H1 (cell line): ENCODE measurements at regions not wholly inside any gene's neighbourhood (a gene's known extent, or its start where the extent isn't known, plus 50 kb on each side); places are given as distances from the start of the nearest gene placed in this dataset.

Source experiments
- CTCF ChIA-PET: fragments of 300-600 bp; sonication (Branson Sonifier 250); formaldehyde crosslinking; loops from one replicate; lab custom pipeline; 2021; ENCODE audit not compliant: partially characterized antibody; lab: Charles Lee
- POLR2A ChIA-PET: fragments of 300-600 bp; sonication (Branson Sonifier 250); formaldehyde crosslinking; loops from one replicate; lab custom pipeline; 2021; ENCODE audit warnings: inconsistent platforms; ENCODE audit not compliant: partially characterized antibody; lab: Charles Lee
- DNase-seq, 2 experiments: peaks; one replicate each; pipeline versions ENCODE4 v3.0.0 to v3.0.0-alpha.2; 2010 to 2022; ENCODE audit warnings: low spot score in 2 of 2, low read depth in 1 of 2, mixed read lengths in 1 of 2
- FAIRE-seq: peaks from 2 replicates; lab custom pipeline; 2011; peaks lifted over from hg19 to GRCh38; lab: Jason Lieb, UNC
- H2AFZ ChIP-seq: 2 replicates; pipeline ENCODE4 v1.8.1; 2012; ENCODE audit warnings: low read length, inconsistent platforms
- H2AK5ac ChIP-seq: 2 replicates; pipeline ENCODE4 v1.6.1; 2013; ENCODE audit warnings: low read depth, low read length
- H2BK120ac ChIP-seq: replicated peaks from 2 replicates; pipeline ENCODE3; 2013; ENCODE audit warnings: low read depth, low read length, inconsistent platforms
- H2BK12ac ChIP-seq: 2 replicates; pipeline ENCODE4 v1.6.1; 2013; ENCODE audit warnings: low read depth, low read length
- H2BK15ac ChIP-seq: 2 replicates; pipeline ENCODE4 v1.6.1; 2013; ENCODE audit warnings: low read length
- H2BK20ac ChIP-seq: 2 replicates; pipeline ENCODE4 v1.6.1; 2013; ENCODE audit warnings: low read length
- H2BK5ac ChIP-seq: 2 replicates; pipeline ENCODE4 v1.6.1; 2013; ENCODE audit warnings: low read depth, low read length
- H3K14ac ChIP-seq: 2 replicates; pipeline ENCODE4 v1.6.1; 2013; ENCODE audit warnings: inconsistent platforms; ENCODE audit not compliant: insufficient read length
- H3K18ac ChIP-seq: 2 replicates; pipeline ENCODE4 v1.6.1; 2013; ENCODE audit warnings: low read length; ENCODE audit errors: extremely low read depth
- H3K23ac ChIP-seq: 2 replicates; pipeline ENCODE4 v1.6.1; 2013; ENCODE audit warnings: inconsistent platforms; ENCODE audit not compliant: insufficient read length
- H3K23me2 ChIP-seq: 2 replicates; pipeline ENCODE4 v1.6.1; 2013; ENCODE audit warnings: low read depth, low read length
- H3K27ac ChIP-seq: 2 replicates; pipeline ENCODE4 v1.6.1; 2011; ENCODE audit warnings: low read depth, low read length, inconsistent platforms
- H3K27me3 ChIP-seq, 4 experiments: replicated peaks in 1 of 4; 1 replicate in 1 of 4; 2 replicates in 3 of 4; pipeline versions ENCODE4 v1.6.1 to v1.8.1; 2011 to 2013; ENCODE audit warnings: low read length in 3 of 4, mild to moderate bottlenecking in 3 of 4, inconsistent platforms in 2 of 4, mixed read lengths in 2 of 4, moderate library complexity in 1 of 4; ENCODE audit not compliant: control insufficient read depth in 3 of 4, insufficient read depth in 3 of 4; ENCODE audit errors: extremely low read depth in 1 of 4
- H3K36me3 ChIP-seq, 4 experiments: 2 replicates each; pipeline versions ENCODE4 v1.6.1 to v1.8.1; 2011 to 2013; ENCODE audit warnings: mild to moderate bottlenecking in 4 of 4, low read length in 3 of 4, moderate library complexity in 2 of 4, control low read depth in 1 of 4, inconsistent platforms in 1 of 4; ENCODE audit not compliant: insufficient read depth in 4 of 4, control insufficient read depth in 2 of 4
- H3K4ac ChIP-seq: replicated peaks from 2 replicates; pipeline ENCODE3; 2013; ENCODE audit warnings: low read length, low read depth, mixed read lengths, inconsistent platforms; ENCODE audit not compliant: insufficient read length
- H3K4me1 ChIP-seq, 4 experiments: replicated peaks in 1 of 4; 1 replicate in 1 of 4; 2 replicates in 3 of 4; pipeline versions ENCODE4 v1.6.1 to v1.8.1; 2011 to 2013; ENCODE audit warnings: low read length in 3 of 4, inconsistent platforms in 2 of 4, mixed read lengths in 1 of 4; ENCODE audit not compliant: insufficient read depth in 4 of 4, control insufficient read depth in 3 of 4
- H3K4me2 ChIP-seq, 2 experiments: 2 replicates each; pipeline versions ENCODE4 v1.6.1 to v1.8.1; 2011 to 2013; ENCODE audit warnings: low read depth in 2 of 2, low read length in 2 of 2, control low read depth in 1 of 2, inconsistent platforms in 1 of 2, mild to moderate bottlenecking in 1 of 2; ENCODE audit not compliant: insufficient read depth in 1 of 2
- H3K4me3 ChIP-seq, 4 experiments: fragments of 200-600, 300-600 bp in 1 of 4; sonication (generic), shearing (Covaris generic), sonication (Bioruptor Twin) in 1 of 4; 2 replicates each; pipeline versions ENCODE4 v1.5.1 to v1.8.1; 2011 to 2016; ENCODE audit warnings: low read length in 4 of 4, low read depth in 3 of 4, control low read depth in 2 of 4, inconsistent platforms in 2 of 4, mild to moderate bottlenecking in 2 of 4, mixed read lengths in 1 of 4, moderate library complexity in 1 of 4; ENCODE audit not compliant: insufficient read depth in 2 of 4; ENCODE audit errors: extremely low read depth in 1 of 4
- H3K56ac ChIP-seq: replicated peaks from 2 replicates; pipeline ENCODE3; 2013; ENCODE audit warnings: low read depth, mild to moderate bottlenecking, mixed read lengths, low read length, inconsistent platforms; ENCODE audit not compliant: insufficient read length
- H3K79me1 ChIP-seq: 2 replicates; pipeline ENCODE4 v1.6.1; 2013; ENCODE audit warnings: low read depth, low read length, control low read depth
- H3K79me2 ChIP-seq, 2 experiments: 2 replicates each; pipeline versions ENCODE4 v1.6.1 to v1.8.1; 2012 to 2013; ENCODE audit warnings: low read length in 2 of 2, mild to moderate bottlenecking in 2 of 2, inconsistent platforms in 1 of 2; ENCODE audit not compliant: insufficient read depth in 2 of 2, control insufficient read depth in 1 of 2
- H3K9ac ChIP-seq, 4 experiments: replicated peaks in 1 of 4; 1 replicate in 1 of 4; 2 replicates in 3 of 4; pipeline versions ENCODE4 v1.6.1 to v1.8.1; 2011 to 2013; ENCODE audit warnings: low read depth in 3 of 4, low read length in 3 of 4, control low read depth in 2 of 4, mild to moderate bottlenecking in 2 of 4, moderate library complexity in 2 of 4, inconsistent platforms in 1 of 4; ENCODE audit errors: extremely low read depth in 1 of 4
- H3K9me3 ChIP-seq, 2 experiments: 2 replicates each; pipeline versions ENCODE4 v1.6.1 to v1.8.1; 2012 to 2013; ENCODE audit warnings: mild to moderate bottlenecking in 2 of 2, moderate library complexity in 2 of 2, control low read depth in 1 of 2, inconsistent platforms in 1 of 2, low read depth in 1 of 2, low read length in 1 of 2, mixed read lengths in 1 of 2; ENCODE audit not compliant: insufficient read depth in 2 of 2
- H4K20me1 ChIP-seq, 2 experiments: replicated peaks in 1 of 2; 2 replicates each; pipeline versions ENCODE3 to v1.8.1; 2011 to 2013; ENCODE audit warnings: inconsistent platforms in 2 of 2, low read length in 2 of 2, mild to moderate bottlenecking in 1 of 2; ENCODE audit not compliant: insufficient read depth in 2 of 2, control insufficient read depth in 1 of 2
- H4K5ac ChIP-seq: 2 replicates; pipeline ENCODE4 v1.6.1; 2013; ENCODE audit warnings: low read length, low read depth, mixed read lengths, inconsistent platforms; ENCODE audit not compliant: insufficient read length
- H4K8ac ChIP-seq: 2 replicates; pipeline ENCODE4 v1.8.0; 2013; ENCODE audit warnings: mild to moderate bottlenecking, moderate library complexity, low read length, inconsistent platforms; ENCODE audit not compliant: insufficient read depth; ENCODE audit errors: extremely low read depth
- H4K91ac ChIP-seq: replicated peaks from 2 replicates; pipeline ENCODE3; 2013; ENCODE audit warnings: low read length, mixed read lengths, inconsistent platforms; ENCODE audit not compliant: insufficient read length
- ATF3 ChIP-seq: IDR thresholded peaks from 2 replicates; pipeline ENCODE4 v1.6.1; 2011; ENCODE audit warnings: low read depth, mild to moderate bottlenecking, low read length; ENCODE audit not compliant: insufficient read depth
- BACH1 ChIP-seq: IDR thresholded peaks from 2 replicates; pipeline ENCODE4 v1.6.1; 2012; ENCODE audit warnings: low read length, improper control_type of control experiment
- CHD1 ChIP-seq: IDR thresholded peaks from 2 replicates; pipeline ENCODE4 v1.6.1; 2012; ENCODE audit warnings: low read depth, low read length, improper control_type of control experiment
- HDAC2 ChIP-seq, 2 experiments: fragments of 300-600 bp in 1 of 2; sonication (generic) in 1 of 2; IDR thresholded peaks; 2 replicates each; pipeline ENCODE4 v1.6.1; 2011 to 2012; ENCODE audit warnings: low read depth in 2 of 2, low read length in 2 of 2, mild to moderate bottlenecking in 2 of 2, moderate library complexity in 2 of 2, borderline replicate concordance in 1 of 2, inconsistent platforms in 1 of 2
- HDAC6 ChIP-seq: IDR thresholded peaks from one replicate; pipeline ENCODE4 v1.7.1; 2012; ENCODE audit warnings: low read depth, mild to moderate bottlenecking, inconsistent platforms, low read length, moderate library complexity
- JUN ChIP-seq: IDR thresholded peaks from 2 replicates; pipeline ENCODE4 v1.6.1; 2011; ENCODE audit warnings: low read depth, mild to moderate bottlenecking, improper control_type of control experiment, low read length
- MAX ChIP-seq: IDR thresholded peaks from 2 replicates; pipeline ENCODE4 v1.6.1; 2012; ENCODE audit warnings: inconsistent platforms
- NANOG ChIP-seq: IDR thresholded peaks from 2 replicates; pipeline ENCODE4 v1.6.1; 2011; ENCODE audit warnings: low read length, low read depth, mild to moderate bottlenecking, inconsistent platforms; ENCODE audit not compliant: insufficient read depth, poor library complexity, severe bottlenecking
- SIN3A ChIP-seq, 2 experiments: IDR thresholded peaks in 1 of 2; conservative IDR thresholded peaks in 1 of 2; 2 replicates each; pipeline ENCODE4 v1.6.1; 2011 to 2012; ENCODE audit warnings: low read length in 2 of 2, improper control_type of control experiment in 1 of 2, low read depth in 1 of 2, mild to moderate bottlenecking in 1 of 2
- SIX5 ChIP-seq: IDR thresholded peaks from 2 replicates; pipeline ENCODE4 v1.6.1; 2011; ENCODE audit warnings: mild to moderate bottlenecking, low read depth, low read length
- SP2 ChIP-seq: IDR thresholded peaks from 2 replicates; pipeline ENCODE4 v1.6.1; 2012; ENCODE audit warnings: mild to moderate bottlenecking, low read length, inconsistent platforms
- YY1 ChIP-seq: IDR thresholded peaks from 2 replicates; pipeline ENCODE4 v1.6.1; 2011; ENCODE audit warnings: low read depth, mild to moderate bottlenecking, low read length
- WGBS, 2 experiments: shearing (Covaris generic) in 1 of 2; methylation state at CpG; one replicate each; pipeline versions ENCODE4 v1.1.6 to v1.1.7; 2013 to 2015; ENCODE audit warnings: low lambda C conversion rate in 2 of 2, mixed read lengths in 2 of 2, inconsistent platforms in 1 of 2, low coverage in 1 of 2, missing lambda C conversion rate in 1 of 2; ENCODE audit not compliant: insufficient replicate concordance in 2 of 2, insufficient coverage in 1 of 2, insufficient read length in 1 of 2; ENCODE audit errors: extremely low coverage in 1 of 2, missing lambda C conversion rate in 1 of 2; 5-methylcytosine and 5-hydroxymethylcytosine counted together

GRCh38 chr2:7706791-7707190 lies 789.6 kb downstream of the RNF144A start:
- Histone ChIP-seq H3K4me2 (no peak overlapping the region), H3K9me3 (no peaks in the 10 kb centered on the region), H2BK120ac (no peak overlapping the region), H4K8ac (no peak overlapping the region), H3K4ac (no peak overlapping the region), H3K79me1 (no peaks in the 10 kb centered on the region), H3K27me3 (no peaks in the 10 kb centered on the region), H3K36me3 (no peaks in the 10 kb centered on the region), H2BK5ac (no peak overlapping the region), H3K9ac (no peak overlapping the region), H2AFZ (no peak overlapping the region), H2BK20ac (no peak overlapping the region), H3K23me2 (no peaks in the 10 kb centered on the region), H4K5ac (no peak overlapping the region), H4K20me1 (no peaks in the 10 kb centered on the region), H3K56ac (no peak overlapping the region), H3K14ac (no peak overlapping the region), H3K23ac (no peak overlapping the region), H3K4me1 (peaks cover 2 to 22% (median 13%) of the 10 kb centered on the region in 4 experiments; a peak in 5 of 7 replicates), H3K79me2 (no peaks in the 10 kb centered on the region), H2AK5ac (no peak overlapping the region), H3K18ac (no peak overlapping the region), H2BK15ac (no peak overlapping the region), H4K91ac (no peak overlapping the region), H2BK12ac (no peak overlapping the region), H3K27ac (no peak overlapping the region), H3K4me3 (no peak overlapping the region)
- POLR2A ChIA-PET, result no interaction called here
- CTCF ChIA-PET, result interaction anchor here (1.1 kb wide), 1 partner anchor 31 kb away, joined by 3 read pairs; no protein-coding TSS in a partner anchor
- WGBS, 2 experiments, result 93% methylated on average over 2 of the region's 2 CpGs; no CpG with 5 or more reads in 1 of the 2 experiments
- DNase-seq (no peak), FAIRE-seq (no peak)
- no peak for TF ChIP-seq SIX5
- no peak for TF ChIP-seq JUN
- no peak for TF ChIP-seq SIN3A (conservative IDR thresholded peaks at IDR 0.05 in 1 of 2, IDR thresholded peaks at IDR 0.05 in 1 of 2; ENCODE audit: low read depth in 1 of 2, low read length in 2 of 2)
- no peak for TF ChIP-seq NANOG
- TF ChIP-seq HDAC2 (IDR thresholded peaks at IDR 0.05; ENCODE audit: borderline replicate concordance in 1 of 2, low read depth in 2 of 2, low read length in 2 of 2), result no peak
- no peak for TF ChIP-seq SP2
- TF ChIP-seq HDAC6, result no peak
- no peak for TF ChIP-seq ATF3
- TF ChIP-seq BACH1, result no peak
- TF ChIP-seq MAX, result no peak
- TF ChIP-seq YY1, result no peak
- TF ChIP-seq CHD1, result no peak
